PFSK-1 (cell line): ENCODE measurements at regions not wholly inside any gene's neighbourhood (a gene's known extent, or its start where the extent isn't known, plus 50 kb on each side); places are given as distances from the start of the nearest gene placed in this dataset.

Experiments
- FOXP2 ChIP-seq: optimal IDR thresholded peaks from 2 replicates; pipeline ENCODE3; 2011; ENCODE audit warnings: borderline replicate concordance, control low read depth, inconsistent platforms; ENCODE audit not compliant: insufficient read depth; ENCODE audit errors: extremely low read length, extremely low read depth
- POLR2AphosphoS5 ChIP-seq: IDR thresholded peaks from 2 replicates; pipeline ENCODE4 v1.6.1; 2012; ENCODE audit warnings: low read depth, mild to moderate bottlenecking, control low read depth, low read length, moderate library complexity
- SIN3A ChIP-seq: IDR thresholded peaks from 2 replicates; pipeline ENCODE4 v1.6.1; 2012; ENCODE audit warnings: mild to moderate bottlenecking, low read length, moderate library complexity, borderline replicate concordance; ENCODE audit not compliant: insufficient read depth
- TAF1 ChIP-seq: IDR thresholded peaks from 2 replicates; pipeline ENCODE4 v1.6.1; 2012; ENCODE audit warnings: low read length, control low read depth, borderline replicate concordance; ENCODE audit not compliant: insufficient read depth
- TF ChIP-seq, protein P1 (sequence below), 2 experiments: IDR thresholded peaks; 2 replicates each; pipeline versions ENCODE4 v1.6.1 to v1.8.0; 2011 to 2012; ENCODE audit warnings: low read depth in 2 of 2, low read length in 2 of 2, control low read depth in 1 of 2, inconsistent platforms in 1 of 2, mild to moderate bottlenecking in 1 of 2, moderate library complexity in 1 of 2; ENCODE audit not compliant: insufficient read depth in 1 of 2

DNA sequence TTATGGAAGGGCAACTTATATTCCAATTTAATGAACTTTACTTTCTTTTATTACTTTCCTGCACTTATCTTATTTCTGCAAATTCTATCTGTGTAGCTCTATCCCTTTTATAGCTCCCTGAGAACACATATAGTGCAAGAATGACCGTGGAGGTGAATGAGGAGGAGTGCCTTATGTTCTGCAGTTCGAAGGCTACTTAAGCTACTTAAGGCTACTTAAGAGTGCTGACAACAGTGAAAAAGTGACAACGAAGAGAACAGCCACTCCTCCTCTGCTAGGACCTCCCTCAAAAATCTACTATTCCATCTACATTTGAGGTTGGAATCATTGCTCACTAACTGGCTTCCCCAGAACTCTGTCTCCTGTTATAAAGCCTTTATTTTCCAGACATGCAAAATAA, 1365.7 kb upstream of the C9orf72 start:
- TF ChIP-seq TAF1 (no peak), FOXP2 (no peak), POLR2AphosphoS5 (no peak), SIN3A (no peak)
- TF ChIP-seq, protein P1, sequence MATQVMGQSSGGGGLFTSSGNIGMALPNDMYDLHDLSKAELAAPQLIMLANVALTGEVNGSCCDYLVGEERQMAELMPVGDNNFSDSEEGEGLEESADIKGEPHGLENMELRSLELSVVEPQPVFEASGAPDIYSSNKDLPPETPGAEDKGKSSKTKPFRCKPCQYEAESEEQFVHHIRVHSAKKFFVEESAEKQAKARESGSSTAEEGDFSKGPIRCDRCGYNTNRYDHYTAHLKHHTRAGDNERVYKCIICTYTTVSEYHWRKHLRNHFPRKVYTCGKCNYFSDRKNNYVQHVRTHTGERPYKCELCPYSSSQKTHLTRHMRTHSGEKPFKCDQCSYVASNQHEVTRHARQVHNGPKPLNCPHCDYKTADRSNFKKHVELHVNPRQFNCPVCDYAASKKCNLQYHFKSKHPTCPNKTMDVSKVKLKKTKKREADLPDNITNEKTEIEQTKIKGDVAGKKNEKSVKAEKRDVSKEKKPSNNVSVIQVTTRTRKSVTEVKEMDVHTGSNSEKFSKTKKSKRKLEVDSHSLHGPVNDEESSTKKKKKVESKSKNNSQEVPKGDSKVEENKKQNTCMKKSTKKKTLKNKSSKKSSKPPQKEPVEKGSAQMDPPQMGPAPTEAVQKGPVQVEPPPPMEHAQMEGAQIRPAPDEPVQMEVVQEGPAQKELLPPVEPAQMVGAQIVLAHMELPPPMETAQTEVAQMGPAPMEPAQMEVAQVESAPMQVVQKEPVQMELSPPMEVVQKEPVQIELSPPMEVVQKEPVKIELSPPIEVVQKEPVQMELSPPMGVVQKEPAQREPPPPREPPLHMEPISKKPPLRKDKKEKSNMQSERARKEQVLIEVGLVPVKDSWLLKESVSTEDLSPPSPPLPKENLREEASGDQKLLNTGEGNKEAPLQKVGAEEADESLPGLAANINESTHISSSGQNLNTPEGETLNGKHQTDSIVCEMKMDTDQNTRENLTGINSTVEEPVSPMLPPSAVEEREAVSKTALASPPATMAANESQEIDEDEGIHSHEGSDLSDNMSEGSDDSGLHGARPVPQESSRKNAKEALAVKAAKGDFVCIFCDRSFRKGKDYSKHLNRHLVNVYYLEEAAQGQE (IDR thresholded peaks at IDR 0.05; ENCODE audit: insufficient read depth in 1 of 2, low read depth in 2 of 2, low read length in 2 of 2) = no peak

DNA sequence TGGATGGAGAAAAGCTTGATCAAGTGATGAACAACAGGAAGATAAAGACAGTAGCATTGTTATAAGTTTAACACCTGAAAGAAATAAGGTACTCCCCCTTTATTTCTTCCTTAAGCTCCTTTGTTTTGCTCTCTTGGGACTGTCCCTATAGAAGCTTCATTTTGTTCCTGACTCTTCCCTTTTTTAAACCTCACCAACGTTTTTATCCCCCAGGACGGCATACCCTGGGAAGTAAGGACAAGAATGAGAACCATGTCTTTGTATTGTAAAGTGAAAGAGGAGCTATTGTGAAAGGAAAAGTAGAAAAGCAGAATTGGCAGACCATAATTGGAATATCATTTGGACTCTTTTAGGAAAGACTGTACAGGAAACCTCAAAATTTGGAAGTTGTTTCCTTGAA, 1368.6 kb upstream of the C9orf72 start:
- TF ChIP-seq, protein P1 (IDR thresholded peaks at IDR 0.05; ENCODE audit: insufficient read depth in 1 of 2, low read depth in 2 of 2, low read length in 2 of 2) = no peak
- TF ChIP-seq SIN3A (no peak), FOXP2 (no peak), TAF1 (no peak), POLR2AphosphoS5 (no peak)

DNA sequence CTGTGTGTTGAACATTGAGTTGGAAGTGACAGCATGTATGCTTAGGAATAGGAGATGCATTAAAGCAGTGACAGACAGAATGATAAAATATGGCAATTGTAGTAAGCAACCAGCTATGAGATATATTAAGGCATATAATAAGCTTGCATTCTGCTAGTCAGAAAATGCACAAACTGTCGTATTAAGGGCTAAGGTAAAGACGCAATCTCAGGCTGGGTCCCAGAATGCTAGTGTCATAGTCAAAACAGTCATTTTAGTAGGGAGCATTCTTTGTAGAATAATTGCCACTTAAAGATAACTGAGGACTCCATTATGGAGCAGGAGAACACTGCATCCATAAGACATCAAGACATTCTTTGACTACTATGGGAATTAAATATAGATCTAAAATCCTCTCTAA, 1369.7 kb upstream of the C9orf72 start:
- TF ChIP-seq FOXP2 (no peak), SIN3A (no peak), TAF1 (no peak), POLR2AphosphoS5 (no peak)
- TF ChIP-seq, protein P1 (IDR thresholded peaks at IDR 0.05; ENCODE audit: insufficient read depth in 1 of 2, low read depth in 2 of 2, low read length in 2 of 2) = no peak

DNA sequence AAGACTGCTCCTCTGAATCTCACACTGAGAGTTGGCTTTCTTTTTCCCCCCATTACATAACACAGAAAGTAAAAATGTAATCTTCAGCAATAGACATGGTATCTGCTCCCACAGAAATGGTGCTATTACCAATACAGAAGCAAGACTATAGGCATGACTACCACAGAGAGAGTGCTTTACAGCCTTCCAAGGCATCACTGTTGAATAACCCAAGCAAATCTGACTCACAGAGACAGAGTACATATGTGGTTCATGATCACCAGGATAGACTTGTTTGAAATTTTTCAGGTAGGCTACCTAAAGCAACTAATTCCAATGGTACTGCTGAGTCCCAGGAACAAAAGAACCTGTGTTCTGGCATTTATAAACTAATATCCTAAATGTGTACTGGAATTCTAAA, 1373.4 kb upstream of the C9orf72 start:
- TF ChIP-seq, protein P1 (IDR thresholded peaks at IDR 0.05; ENCODE audit: insufficient read depth in 1 of 2, low read depth in 2 of 2, low read length in 2 of 2) = no peak
- TF ChIP-seq POLR2AphosphoS5 (no peak), TAF1 (no peak), SIN3A (no peak), FOXP2 (no peak)

DNA sequence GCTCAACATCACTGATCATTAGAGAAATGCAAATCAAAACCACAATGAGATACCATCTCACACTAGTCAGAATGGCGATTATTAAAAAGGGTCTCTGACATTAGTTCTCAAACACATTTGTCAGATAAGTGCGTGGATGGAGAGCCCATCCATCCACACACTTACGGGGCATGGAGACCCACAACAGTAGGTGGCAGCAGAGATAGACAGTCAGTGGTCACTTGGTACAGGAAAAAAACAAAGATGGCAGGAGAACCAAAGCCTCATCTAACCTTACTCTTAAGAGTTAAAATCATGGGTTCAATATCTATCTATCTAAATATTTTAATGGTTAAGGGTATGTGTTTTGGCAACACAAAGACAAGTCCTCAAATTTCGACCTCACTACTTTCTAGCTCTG, 1378.7 kb upstream of the C9orf72 start:
- TF ChIP-seq POLR2AphosphoS5 (no peak), TAF1 (no peak), FOXP2 (no peak), SIN3A (no peak)
- TF ChIP-seq, protein P1 (IDR thresholded peaks at IDR 0.05; ENCODE audit: insufficient read depth in 1 of 2, low read depth in 2 of 2, low read length in 2 of 2) = no peak
